HUES6 (cell line): ENCODE measurements at regions not wholly inside any gene's neighbourhood (a gene's known extent, or its start where the extent isn't known, plus 50 kb on each side); places are given as distances from the start of the nearest gene placed in this dataset.
"Not testable (repeated sequence)": the region's sequence is repeated elsewhere in the genome, so short reads cannot be mapped to it uniquely, and the experiment has no call there.

Experiments
- H3K27ac ChIP-seq: 2 replicates; pipeline ENCODE4 v1.7.0; 2013; ENCODE audit warnings: low read depth, mild to moderate bottlenecking, low read length, inconsistent platforms
- H3K27me3 ChIP-seq: 2 replicates; pipeline ENCODE4 v1.6.1; 2013; ENCODE audit warnings: low read length; ENCODE audit not compliant: control insufficient read depth, insufficient read depth
- H3K36me3 ChIP-seq: 2 replicates; pipeline ENCODE4 v1.6.1; 2013; ENCODE audit warnings: low read length; ENCODE audit not compliant: control insufficient read depth, insufficient read depth
- H3K4me1 ChIP-seq: 2 replicates; pipeline ENCODE4 v1.6.1; 2013; ENCODE audit warnings: low read length; ENCODE audit not compliant: control insufficient read depth, insufficient read depth
- H3K4me3 ChIP-seq: 2 replicates; pipeline ENCODE4 v1.5.1; 2013; ENCODE audit warnings: low read depth, low read length
- H3K9ac ChIP-seq: one replicate; pipeline ENCODE4 v1.6.1; 2013; ENCODE audit warnings: mild to moderate bottlenecking, low read length
- H3K9me3 ChIP-seq: 2 replicates; pipeline ENCODE4 v1.6.1; 2013; ENCODE audit warnings: low read depth, low read length; ENCODE audit not compliant: control insufficient read depth, insufficient read depth

DNA sequence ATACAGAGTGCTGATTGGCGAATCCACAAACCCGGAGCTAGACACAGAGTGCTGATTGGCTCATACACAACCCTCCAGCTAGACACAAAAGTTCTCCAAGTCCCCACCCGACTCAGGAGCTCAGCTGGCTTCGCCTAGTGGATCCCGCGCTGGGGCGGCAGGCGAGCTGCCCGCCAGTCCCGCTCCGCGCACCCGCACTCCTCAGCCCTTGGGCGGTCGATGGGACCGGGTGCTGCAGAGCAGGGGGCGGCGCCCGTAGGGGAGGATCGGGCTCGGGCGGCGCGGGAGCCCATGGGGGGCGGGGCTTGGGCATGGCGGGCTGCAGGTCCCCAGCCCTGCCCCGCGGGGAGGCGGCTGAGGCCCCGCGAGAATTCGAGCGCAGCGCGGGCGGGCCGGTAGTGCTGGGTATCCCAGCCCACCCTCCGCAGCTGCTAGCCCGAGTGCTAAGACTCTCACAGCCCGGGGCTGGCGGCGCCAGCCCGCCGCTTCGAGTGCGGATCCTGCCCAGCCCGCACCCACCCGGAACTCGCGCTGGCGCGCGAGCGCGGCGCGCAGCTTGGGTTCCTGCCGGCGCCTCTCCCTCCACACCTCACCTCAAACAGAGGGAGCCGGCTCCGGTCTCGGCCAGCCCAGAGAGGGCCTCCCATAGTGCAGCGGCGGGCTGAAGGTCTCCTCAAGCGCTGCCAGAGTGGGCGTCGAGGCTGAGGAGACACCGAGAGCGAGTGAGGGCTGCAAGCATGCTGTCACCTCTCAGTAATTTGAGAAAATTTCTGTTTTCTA lies 75.5 kb upstream of the ATP5MC3 start:
- Histone ChIP-seq H3K36me3 (no peaks in the 10 kb centered on the region), H3K27me3 (no peaks in the 10 kb centered on the region)

DNA sequence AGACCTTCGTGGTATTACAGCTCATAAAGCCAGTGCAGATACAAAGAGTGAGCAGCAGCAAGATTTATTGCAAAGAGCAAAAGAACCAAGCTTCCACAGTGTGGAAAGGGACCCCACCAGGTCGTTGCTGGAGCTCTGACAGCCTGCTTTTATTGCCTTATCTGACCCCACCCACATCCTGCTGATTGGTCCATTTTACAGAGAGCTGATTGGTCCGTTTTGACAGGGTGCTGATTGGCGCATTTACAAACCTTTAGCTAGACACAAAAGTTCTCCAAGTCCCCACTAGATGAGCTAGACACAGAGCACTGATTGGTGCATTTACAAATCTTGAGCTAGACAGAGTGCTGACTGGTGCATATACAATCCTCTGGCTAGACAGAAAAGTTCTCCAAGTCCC lies 74.9 kb upstream of the ATP5MC3 start:
- not testable (repeated sequence) for H3K9me3 ChIP-seq

More for the DNA sequence above, 75.5 kb upstream of the ATP5MC3 start:
- Histone ChIP-seq H3K9ac (no peak overlapping the region), H3K9me3 (0 out of 2 replicates have a peak, but pooled peaks cover 6% of the 10 kb centered on the region), H3K4me1 (no peaks in the 10 kb centered on the region), H3K27ac (no peak overlapping the region), H3K4me3 (no peak overlapping the region)

DNA sequence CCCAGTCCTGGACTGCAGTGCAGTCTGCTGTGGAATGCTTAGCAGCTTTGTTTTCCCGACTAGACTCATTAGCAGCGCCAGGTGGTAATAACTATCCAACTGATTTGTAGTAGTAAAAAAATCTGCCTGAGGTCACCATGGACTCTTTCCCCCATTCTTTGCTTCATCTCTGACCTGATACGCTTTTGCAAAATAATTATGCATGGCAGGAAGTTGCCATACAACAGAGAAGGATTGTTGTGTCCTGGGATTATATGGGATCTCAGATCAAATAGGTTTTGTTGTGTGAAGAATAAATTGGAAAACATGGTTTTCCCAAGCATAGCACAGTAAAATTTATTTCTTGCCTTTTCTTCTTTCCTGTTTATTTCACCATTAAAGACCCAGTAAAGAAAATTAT lies 72.4 kb upstream of the ATP5MC3 start:
- Histone ChIP-seq H3K4me1 (no peaks in the 10 kb centered on the region), H3K36me3 (no peaks in the 10 kb centered on the region), H3K4me3 (no peak overlapping the region), H3K27me3 (no peaks in the 10 kb centered on the region), H3K9ac (no peak overlapping the region), H3K27ac (no peak overlapping the region), H3K9me3 (0 out of 2 replicates have a peak, but pooled peaks cover 6% of the 10 kb centered on the region)

More for the DNA sequence above, 74.9 kb upstream of the ATP5MC3 start:
- not testable (repeated sequence) for H3K27me3 ChIP-seq, H3K4me3 ChIP-seq, H3K36me3 ChIP-seq, H3K4me1 ChIP-seq, H3K27ac ChIP-seq, H3K9ac ChIP-seq

DNA sequence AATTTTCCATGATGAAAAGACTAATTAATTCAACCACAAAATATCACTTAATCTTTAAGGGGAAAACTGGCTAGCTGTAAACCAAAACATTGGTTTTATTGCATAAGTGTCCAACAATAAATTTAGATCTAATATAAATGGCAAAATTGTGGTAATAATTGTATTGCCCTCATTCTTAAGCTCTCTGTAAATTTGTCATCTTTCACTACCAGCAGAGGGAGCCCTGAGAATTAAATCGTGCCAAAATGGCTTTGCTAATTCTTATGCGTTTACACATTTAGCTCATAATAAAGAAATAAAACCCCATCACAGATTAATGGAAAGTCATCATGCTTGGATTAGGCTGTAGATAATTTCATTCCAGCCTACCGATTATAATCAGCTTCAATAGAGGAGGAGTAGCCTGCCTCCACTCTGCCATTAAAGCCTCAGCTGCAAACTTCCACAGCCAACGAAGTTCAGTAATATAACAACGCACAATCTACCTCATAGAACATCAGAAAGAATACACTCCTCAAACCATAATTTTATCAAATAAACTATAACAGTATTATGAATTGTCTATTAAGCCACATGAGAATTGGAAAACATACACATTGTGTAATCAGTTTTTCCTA lies 70.0 kb upstream of the ATP5MC3 start:
- Histone ChIP-seq H3K9me3 (0 out of 2 replicates have a peak, but pooled peaks cover 2% of the 10 kb centered on the region), H3K27ac (no peak overlapping the region), H3K4me1 (no peaks in the 10 kb centered on the region), H3K4me3 (no peak overlapping the region), H3K9ac (no peak overlapping the region), H3K27me3 (no peaks in the 10 kb centered on the region), H3K36me3 (no peaks in the 10 kb centered on the region)

DNA sequence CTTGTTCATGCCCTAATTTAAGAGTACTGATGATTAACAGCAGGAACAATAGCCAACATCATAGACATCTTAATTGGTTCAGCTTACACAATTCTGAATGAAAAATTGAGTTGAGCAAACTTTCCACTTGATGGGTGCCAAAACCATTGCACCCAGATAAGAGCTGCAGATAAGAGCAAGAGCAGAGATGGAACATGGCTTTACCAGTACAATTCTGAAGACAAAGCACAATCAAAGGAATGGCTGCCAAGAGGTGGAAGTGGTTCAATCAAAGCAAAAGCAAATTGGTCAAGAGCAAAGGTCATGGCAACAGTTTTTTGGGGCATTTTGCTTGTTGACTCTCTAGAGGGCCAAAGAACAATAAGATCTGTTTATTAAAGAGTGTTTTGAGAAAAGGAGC lies 65.6 kb upstream of the ATP5MC3 start:
- no peaks in the 10 kb centered on the region for H3K4me1 ChIP-seq
- H3K27ac ChIP-seq, result no peak overlapping the region
- H3K27me3 ChIP-seq, result no peaks in the 10 kb centered on the region
- H3K9me3 ChIP-seq, result no peaks in the 10 kb centered on the region
- H3K9ac ChIP-seq, result no peak overlapping the region
- no peak overlapping the region for H3K4me3 ChIP-seq
- no peaks in the 10 kb centered on the region for H3K36me3 ChIP-seq

DNA sequence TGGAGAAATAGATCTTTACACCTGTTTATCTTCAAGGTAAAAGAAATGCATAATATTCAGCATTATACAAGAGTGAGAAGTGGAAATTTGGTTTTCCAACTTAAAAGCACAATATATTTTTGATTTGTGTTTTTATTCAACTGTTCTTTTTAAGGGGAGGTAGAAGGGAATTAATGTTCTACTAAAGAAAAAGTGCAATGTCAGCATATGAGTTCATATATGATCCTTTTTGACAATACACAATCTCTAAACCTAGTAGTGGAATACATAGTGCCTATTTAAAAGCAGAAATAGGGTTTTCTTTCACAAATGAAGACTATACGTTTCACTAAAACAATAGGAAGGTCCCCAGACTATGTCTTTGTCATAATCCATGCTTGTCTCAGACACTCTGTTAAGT lies 63.2 kb upstream of the ATP5MC3 start:
- Histone ChIP-seq H3K9me3 (peaks cover 5% of the 10 kb centered on the region; the same call in 1 of the 2 replicates), H3K27ac (no peak overlapping the region), H3K36me3 (no peaks in the 10 kb centered on the region), H3K4me1 (no peaks in the 10 kb centered on the region), H3K4me3 (no peak overlapping the region), H3K9ac (no peak overlapping the region), H3K27me3 (no peaks in the 10 kb centered on the region)

DNA sequence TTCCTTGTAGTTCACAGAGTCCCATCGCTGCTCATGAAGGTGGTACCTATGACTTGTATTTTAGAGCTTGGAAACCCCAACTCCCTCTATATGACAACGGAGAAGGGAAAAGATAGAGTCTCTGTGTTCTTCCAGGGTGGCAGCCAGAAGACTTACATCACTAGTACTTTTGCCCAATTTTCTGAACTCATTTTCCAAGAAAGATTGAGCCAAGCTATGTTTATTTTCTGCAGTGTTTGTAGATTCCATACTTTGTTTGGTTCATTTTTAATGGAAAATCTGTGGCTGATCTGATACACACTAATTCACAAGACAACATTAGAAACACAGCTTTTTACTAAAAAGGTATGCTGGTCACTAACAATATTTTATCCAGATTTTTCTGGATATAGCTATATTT lies 60.2 kb upstream of the ATP5MC3 start:
- H3K4me1 ChIP-seq, result no peaks in the 10 kb centered on the region
- no peak overlapping the region for H3K27ac ChIP-seq
- H3K27me3 ChIP-seq, result no peaks in the 10 kb centered on the region
- no peak overlapping the region for H3K4me3 ChIP-seq
- H3K9ac ChIP-seq, result no peak overlapping the region
- peaks cover 27% of the 10 kb centered on the region for H3K9me3 ChIP-seq
- H3K36me3 ChIP-seq, result no peaks in the 10 kb centered on the region

DNA sequence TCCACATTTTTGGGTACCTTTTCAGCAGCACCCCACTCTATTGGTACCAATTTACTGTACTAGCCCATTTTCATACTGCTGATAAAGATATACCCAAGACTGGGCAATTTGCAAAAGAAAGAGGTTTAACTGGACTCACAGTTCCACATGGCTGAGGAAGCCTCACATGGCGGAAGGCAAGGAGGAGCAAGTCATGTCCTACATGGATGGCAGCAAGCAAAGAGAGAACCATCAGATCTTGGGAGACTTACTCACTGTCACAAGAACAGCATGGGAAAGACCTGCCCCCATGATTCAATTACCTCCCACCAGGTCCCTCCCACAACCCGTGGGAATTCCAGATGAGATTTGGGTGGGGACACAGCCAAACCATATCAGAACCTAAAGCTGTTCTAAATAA lies 58.5 kb upstream of the ATP5MC3 start:
- not testable (repeated sequence) for H3K27ac ChIP-seq, H3K36me3 ChIP-seq, H3K9ac ChIP-seq, H3K4me1 ChIP-seq, H3K4me3 ChIP-seq, H3K27me3 ChIP-seq
- peaks cover 27% of the 10 kb centered on the region for H3K9me3 ChIP-seq

DNA sequence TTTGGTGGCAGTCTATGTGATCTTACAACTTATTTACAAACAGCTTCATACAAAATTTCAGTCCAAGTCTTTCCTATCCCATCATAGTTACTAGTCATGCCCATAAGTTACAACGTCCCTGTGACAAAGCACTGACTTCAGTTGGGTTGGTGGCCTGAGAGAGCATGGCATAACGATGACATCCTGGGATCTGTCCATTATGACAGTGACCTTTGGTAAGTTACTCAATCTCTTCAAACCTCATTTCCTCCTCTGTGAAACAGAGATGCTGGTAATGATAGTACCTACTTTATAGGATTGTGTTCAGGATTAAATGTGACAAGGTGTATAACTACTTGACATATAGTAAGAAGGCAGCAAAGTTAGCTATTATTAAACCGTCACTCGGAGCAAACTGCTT lies 55.4 kb upstream of the ATP5MC3 start:
- Histone ChIP-seq H3K4me3 (no peak overlapping the region), H3K27me3 (no peaks in the 10 kb centered on the region), H3K27ac (no peak overlapping the region), H3K36me3 (no peaks in the 10 kb centered on the region), H3K9me3 (peaks cover 27% of the 10 kb centered on the region), H3K4me1 (no peaks in the 10 kb centered on the region), H3K9ac (no peak overlapping the region)

DNA sequence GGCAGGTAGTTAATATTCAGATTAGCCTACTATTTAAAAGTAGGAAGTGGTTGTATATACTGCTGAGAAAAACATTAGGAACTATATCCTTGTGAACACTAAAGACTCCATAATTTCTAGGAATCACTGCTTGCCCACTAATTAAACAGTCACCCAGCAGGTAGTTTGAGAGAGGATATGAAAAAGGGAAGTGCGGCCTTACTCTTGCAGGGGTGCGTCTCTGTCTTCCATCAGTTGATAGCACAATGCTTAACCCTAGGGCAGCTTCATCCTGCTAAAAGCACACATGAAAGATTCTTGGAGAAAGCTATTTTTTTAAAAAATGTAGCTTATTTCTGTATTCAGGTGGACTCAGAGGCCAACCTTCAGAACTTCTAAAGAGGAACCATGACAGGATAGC lies 53.1 kb upstream of the ATP5MC3 start:
- Histone ChIP-seq H3K27ac (no peak overlapping the region), H3K9ac (no peak overlapping the region), H3K4me3 (no peak overlapping the region), H3K9me3 (peaks cover 21% of the 10 kb centered on the region), H3K36me3 (no peaks in the 10 kb centered on the region), H3K27me3 (no peaks in the 10 kb centered on the region), H3K4me1 (no peaks in the 10 kb centered on the region)

DNA sequence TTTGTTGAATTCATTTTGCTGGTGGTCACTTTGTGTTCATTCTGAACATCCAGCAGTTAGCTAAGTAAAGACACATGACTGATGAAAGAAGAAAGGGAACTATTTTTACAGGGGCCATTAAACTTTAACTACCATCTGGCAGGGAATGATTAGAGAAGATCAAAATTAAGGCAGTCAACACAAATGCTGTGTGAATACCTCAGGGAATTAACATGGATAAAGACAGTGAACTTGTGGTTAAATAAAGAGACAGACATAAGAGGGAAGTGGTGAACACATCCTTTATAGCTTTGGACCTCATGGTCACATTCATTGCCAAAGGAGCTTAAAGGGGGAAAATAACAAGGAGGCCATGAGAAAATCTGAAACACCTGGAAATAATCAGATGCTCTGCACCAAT lies 52.6 kb upstream of the ATP5MC3 start:
- H3K4me1 ChIP-seq, result no peaks in the 10 kb centered on the region
- no peaks in the 10 kb centered on the region for H3K36me3 ChIP-seq
- no peak overlapping the region for H3K4me3 ChIP-seq
- no peaks in the 10 kb centered on the region for H3K27me3 ChIP-seq
- no peak overlapping the region for H3K9ac ChIP-seq
- H3K27ac ChIP-seq, result no peak overlapping the region
- peaks cover 16% of the 10 kb centered on the region for H3K9me3 ChIP-seq
